Sciatic nerve (tissue), 2 donors: ENCODE measurements at regions not wholly inside any gene's neighbourhood (a gene's known extent, or its start where the extent isn't known, plus 50 kb on each side); places are given as distances from the start of the nearest gene placed in this dataset.

ENCODE experiments used
- ATAC-seq: fragments of 200-7000 bp; cut with Tn5 transposase; one replicate; pipeline ENCODE4 v1.9.1; 2020; ENCODE audit warnings: mild to moderate bottlenecking, moderate library complexity
- DNase-seq: peaks from one replicate; pipeline ENCODE4 v3.0.0-alpha.2; 2020; ENCODE audit warnings: low spot score
- intact Hi-C: fragments of 100-400 bp; cut with DNase I; formaldehyde crosslinking; loops from one replicate; pipeline ENCODE4 v1.14.2; 2022
- donor health status: DM: no; HTN: no; CAD: no.
- donor health status: DM: no; HTN: no; CAD: no.

DNA sequence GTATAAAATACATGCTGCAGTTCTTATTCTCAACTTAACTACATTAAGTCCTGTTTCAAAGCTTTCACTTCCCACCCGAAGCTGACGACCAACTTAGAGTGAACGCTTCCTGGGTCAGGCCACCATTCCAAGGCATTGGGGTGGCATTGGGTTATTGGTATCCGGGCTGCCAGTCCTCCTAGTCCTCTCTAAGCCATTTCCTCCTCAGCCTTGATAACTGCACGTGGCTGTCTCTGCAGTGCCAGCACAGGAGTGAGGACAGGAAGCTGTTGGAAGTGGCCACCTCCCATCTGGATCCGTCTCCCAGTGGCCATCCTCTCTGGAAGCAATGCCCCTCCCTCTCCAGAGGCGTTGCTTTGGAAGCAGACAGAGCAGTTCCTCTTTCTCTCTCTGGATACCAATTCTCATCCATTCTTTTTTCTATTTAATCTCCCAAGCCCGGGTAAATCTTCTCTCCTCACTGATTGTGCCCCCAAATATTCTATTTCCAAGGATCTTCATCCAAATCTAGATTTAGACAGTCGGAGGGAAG lies 354.7 kb downstream of the EIPR1 start:
- intact Hi-C loops, result no loop called here
- DNase-seq, result no peak
- no peak for ATAC-seq

DNA sequence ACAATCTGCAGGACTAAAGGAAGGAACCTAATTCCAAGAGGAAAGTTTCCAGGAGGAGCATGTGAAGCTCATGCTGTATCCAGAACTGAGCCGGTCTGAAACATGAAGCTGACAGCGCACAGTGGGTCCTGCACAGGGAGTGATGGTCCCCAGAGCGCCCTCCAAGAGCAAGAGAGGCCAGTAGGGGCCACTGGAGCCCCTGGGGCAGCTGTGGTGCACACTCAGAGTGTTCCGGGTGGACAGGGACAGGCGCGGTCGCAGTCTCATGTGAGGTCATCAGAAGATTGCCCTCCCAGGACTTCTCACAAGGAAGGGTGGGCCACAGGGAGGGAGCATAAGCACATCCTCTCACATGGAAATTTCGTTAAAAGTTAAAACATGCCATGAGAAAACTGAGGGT lies 355.9 kb downstream of the EIPR1 start:
- no peak for ATAC-seq
- intact Hi-C loops, result no loop called here
- DNase-seq, result no peak

DNA sequence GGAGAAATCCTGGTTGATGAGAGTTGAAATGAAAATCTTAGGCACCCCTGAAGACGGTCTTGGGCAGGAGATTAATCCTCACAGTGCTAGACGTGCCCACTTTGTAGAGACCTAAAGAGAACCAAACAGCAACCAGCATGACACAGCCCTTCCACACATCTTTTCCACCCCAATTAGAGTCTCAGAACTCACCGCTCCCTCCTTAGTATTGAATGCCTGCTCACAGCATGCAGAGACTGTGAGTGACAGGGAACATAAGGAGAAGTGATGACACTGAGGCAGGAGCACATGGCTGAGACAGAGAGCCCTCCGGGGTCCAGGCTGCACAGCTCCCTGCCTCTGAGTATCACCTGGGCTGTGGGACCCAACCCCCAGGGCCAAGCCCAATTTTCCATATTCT lies 367.6 kb downstream of the EIPR1 start:
- intact Hi-C loops, result no loop called here
- DNase-seq (no peak), ATAC-seq (no peak)

DNA sequence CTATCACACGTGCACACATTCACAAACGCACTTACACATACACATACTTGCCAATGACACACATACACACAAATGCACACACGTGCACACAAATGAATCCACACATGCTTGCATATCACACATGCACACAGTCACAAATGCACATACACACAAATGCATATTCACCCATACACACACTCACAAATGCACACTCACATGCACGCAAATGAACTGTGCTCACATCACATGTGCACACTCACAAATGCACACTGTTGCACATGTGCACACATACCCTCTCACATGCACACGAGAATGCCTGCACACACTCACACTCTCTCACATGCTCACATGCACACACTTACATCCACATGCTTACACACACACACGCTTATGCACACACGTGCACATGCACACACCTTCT lies 368.1 kb downstream of the EIPR1 start:
- no peak for DNase-seq
- intact Hi-C loops, result no loop called here
- ATAC-seq, result no peak

DNA sequence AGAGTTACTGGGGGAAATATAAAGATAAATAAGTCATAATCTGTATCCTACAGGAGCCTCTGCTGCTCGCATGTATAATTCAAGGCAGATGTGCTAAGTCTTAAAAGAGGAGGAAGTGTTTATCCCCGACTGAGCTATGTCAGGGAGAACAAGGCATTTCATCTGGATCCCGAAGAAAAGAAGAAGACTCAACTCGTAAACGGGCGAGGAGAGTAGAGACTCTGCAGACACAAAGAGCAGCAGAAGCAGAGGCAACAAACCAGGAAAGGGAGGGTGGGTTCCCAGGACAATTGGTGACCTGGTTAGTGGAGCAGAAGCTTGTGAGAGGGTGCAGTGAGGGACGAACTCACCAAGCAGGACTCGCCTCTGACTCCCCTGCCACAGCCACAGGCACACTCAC lies 368.6 kb downstream of the EIPR1 start:
- intact Hi-C loops, result no loop called here
- DNase-seq, result no peak
- no peak for ATAC-seq

DNA sequence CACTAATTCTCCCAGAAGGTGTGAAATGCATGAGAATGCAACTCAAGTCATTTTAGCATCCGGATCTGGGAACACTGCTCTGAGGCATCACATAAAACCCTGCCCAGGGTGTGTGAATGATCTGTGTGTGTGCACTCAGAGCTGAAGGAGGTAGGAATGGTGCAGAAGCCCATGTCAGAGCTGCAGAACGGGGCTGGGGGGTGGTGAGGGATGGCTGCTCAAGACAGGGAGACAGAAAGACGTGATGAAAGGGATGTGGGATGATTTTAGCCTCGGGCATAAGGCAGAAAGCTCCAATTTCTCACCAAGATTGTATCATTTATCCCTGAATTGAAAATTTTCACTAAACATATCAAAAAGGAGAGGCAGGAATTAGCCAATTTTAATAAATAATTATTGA lies 369.1 kb downstream of the EIPR1 start:
- no peak for ATAC-seq
- intact Hi-C loops, result no loop called here

DNA sequence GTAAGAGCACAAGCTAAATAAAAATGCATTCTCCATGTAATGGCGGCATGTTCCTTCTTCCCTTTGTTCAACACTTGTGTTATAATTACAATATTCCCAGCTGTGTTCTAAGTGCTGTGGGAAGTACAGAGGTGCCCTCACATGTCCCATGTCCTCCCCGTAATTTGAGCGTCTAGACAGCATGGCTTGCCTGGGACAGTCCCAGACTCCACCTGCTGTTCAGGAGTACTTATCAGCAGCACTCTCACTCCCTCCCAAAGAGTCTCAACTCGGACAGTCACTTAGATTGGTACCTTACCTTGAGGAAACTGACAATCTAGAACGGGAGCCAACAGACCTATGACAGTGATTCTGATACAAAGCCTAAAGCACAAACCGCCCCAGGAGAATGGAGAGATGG lies 370.5 kb downstream of the EIPR1 start:
- ATAC-seq, result no peak
- DNase-seq, result no peak
- intact Hi-C loops, result no loop called here

More for the DNA sequence above, 369.1 kb downstream of the EIPR1 start:
- no peak for DNase-seq

DNA sequence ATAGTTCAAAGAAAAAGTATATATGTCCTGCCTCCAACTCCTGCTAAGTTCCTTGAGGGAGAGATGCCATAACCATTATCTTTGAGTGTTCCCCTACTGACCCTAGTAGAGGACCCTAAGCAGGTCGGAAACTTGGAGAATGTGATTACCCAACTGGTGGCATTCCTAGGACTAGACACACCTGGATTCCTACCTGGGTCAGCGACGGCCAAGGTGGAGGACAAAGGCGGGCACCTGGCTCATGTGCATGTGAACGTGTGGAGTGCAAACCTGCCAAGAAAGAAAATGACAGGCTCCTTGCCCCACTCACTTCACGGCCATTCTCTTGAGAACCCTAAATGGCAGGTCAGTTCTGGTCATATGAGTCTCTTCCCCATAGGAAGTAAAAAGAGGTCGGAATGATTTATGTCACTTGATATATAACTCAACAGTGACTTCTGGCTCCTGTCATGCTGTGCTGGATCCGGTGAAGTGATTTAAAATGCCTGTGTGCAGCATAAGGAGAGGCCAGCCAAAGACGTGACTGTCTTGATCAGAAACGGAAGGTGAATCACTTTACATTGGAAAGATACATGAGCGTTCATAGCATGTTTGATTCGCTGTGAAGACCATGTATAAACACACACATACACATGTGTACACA lies 371.6 kb downstream of the EIPR1 start:
- ATAC-seq, result no peak
- intact Hi-C loops, result no loop called here
- DNase-seq, result no peak

DNA sequence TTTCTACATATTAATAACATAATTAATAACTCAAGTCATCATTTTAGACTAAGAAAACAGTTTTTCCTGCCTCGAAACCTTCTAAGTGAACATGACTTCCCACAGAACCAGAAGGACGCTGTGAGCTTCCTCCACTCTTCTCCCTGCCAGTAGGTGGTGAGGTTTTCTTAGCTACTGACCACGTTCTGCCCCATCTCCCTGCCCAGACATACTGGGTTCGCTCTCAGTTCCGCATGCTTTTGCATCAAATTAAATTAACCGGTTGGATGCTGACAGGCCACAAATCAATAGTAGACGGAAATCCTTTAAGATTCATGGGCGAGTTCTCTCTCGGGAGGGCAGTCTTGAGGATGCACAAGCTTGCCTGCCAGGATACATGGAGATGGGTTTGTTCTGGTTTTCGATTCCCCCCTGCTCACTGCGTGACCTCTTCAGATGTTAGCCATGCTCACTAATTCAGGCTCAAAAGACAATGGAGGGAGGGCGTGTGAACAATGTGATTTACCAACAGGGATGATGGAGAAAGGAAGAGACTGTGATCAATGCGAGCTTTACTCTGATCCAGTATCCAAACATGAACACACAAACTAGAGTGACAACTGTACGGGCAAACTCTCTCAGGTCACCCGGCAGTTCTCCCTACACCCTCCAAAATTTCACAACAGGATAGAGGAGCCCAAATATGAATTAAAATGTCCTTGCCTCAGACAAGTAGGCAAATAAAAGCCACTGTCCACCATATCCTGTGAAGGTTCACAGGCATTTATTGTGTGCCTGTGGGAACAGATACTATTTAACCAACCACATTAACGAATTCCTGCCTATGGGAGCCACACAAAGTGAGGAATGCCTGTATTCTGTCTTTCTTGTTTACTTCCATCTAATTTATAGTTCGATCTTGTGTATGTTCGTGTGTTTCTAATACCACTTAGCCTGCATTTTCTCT lies 375.7 kb downstream of the EIPR1 start:
- intact Hi-C loops, result no loop called here
- DNase-seq (no peak), ATAC-seq (peak; percentile 82)

DNA sequence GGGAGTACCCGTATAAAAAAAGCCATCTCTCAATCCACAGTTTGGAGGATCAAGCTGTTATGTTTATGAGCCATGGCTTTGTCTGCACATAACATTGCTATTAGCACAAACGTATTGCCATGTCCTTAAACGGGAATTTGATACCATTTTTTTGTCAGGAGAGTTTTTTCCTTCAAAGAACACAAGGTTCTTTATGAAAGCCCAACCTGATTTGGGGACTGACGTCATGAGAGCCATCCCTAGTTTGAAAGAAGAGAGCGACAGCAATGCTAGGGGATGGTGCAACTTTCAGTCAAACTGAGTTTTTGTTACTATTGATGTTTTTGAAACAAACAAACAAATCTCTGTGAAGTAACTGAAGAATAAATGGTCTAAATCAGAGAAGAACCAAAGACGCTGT lies 376.6 kb downstream of the EIPR1 start:
- ATAC-seq (no peak), DNase-seq (no peak)
- intact Hi-C loops, result no loop called here

DNA sequence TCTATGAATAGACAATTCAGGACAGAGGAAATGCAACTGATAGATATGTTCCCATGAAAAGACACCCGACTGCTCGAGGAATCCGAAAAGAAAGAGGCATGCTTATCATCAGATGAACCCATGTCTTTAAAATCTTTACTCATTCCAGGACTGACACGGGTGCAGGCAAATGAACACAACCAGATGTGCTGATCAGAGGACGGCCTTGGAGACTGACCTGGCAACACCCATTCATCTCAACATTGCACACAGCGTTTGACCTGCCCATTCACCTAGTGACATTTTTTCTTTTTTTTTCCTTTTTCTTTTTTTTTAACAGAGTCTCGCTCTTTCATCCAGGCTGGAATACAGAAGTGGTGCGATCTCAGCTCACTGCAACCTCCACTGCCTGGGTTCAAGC lies 377.5 kb downstream of the EIPR1 start:
- ATAC-seq (no peak), DNase-seq (no peak)
- intact Hi-C loops, result no loop called here

DNA sequence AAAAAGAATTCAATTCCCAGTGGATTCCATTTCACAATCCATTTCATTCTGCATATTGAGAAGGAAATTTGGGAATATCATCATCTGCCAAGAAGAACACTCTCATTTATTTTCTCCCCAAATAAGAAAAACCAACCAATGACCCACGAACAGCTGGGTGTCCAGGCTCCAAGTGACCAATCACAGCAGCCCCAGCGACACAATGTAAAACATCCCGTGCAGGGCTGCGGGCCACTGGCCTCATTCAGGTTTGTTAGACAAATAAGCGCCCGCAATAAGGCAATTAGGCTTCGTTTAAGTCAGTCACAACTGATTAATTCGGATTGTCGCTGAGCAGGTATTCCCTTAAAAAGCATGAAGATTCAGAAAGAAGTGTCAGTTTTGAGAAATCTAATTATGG lies 378.6 kb downstream of the EIPR1 start:
- intact Hi-C loops, result no loop called here
- no peak for ATAC-seq

DNA sequence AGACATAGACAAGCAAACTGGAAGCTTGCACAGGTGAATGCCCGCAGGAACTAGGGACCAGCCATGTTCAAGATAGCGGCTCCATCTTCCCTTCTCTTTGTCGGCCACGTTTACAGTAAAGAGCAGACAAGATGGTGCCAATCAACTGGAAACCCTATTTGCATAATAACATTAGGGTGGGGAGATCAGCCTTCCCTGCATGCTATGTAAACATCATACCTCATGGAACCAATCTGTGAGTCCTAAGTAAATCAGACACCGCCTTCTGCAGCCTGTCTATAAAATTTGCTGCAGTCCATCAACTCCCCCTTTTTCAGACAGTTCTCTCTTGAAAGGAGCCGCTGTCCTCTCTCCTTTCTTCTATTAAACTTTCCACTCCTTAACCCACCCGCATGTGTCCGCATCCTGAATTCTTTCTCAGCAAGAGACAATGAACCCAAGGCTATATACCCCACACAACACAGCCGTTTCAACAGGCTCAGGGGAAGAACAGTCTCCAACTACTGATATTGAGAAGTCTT lies 384.4 kb downstream of the EIPR1 start:
- DNase-seq, result no peak
- intact Hi-C loops, result no loop called here
- no peak for ATAC-seq

More for the DNA sequence above, 378.6 kb downstream of the EIPR1 start:
- DNase-seq, result no peak

DNA sequence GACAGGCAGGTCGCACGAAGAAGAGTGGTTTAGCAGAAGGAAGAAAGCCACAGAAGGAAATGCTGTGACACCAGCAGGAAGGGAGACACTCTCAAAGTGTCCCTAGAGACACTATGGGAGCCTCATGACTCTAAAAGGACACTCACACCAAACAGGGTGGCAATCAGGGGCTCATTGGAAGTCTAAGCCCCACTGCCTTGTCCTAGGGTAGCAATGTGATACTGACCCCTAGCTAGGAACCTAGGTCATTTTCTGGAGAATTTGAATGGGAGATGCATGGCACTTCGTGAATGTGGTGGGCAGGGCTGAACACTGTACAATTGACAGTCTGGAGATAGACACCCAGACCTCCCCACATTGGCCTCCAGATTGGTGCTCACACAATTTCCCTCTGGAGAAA lies 385.0 kb downstream of the EIPR1 start:
- ATAC-seq (no peak), DNase-seq (no peak)
- intact Hi-C loops, result no loop called here

DNA sequence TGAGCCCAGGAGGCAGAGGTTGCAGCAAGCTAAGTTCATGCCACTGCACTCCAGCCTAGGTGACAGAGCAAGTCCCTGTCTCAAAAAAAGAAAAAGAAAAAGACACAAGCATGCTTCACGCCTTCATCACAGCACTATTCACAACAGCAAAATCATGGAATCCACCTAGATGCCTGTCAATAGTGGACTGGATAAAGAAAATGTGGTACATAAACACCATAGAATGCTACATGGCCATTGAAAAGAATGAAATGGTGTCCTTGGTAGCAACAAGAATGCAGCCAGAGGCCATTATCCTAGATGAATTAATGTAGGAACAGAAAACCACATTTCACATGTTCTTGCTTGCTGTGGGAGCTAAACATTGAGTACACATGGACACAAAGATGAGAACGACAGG lies 392.6 kb downstream of the EIPR1 start:
- DNase-seq (no peak), ATAC-seq (no peak)
- intact Hi-C loops, result no loop called here

DNA sequence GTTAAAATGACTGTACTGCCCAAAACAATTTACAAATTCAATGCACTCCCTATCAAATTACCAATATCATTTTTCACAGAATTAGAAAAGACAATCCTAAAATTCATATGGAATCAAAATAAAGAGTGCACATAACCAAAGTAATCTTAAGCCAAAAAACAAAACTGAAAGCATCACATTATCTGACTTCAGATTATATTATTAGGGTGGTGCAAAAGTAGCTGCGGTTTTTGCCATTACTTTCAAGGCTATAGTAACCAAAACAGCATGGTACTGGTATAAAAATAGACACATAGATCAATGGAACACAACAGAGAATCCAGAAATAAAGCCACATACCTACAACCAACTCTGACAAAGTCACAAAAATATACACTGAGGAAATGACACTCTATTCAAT lies 396.6 kb downstream of the EIPR1 start:
- DNase-seq, result no peak
- intact Hi-C loops, result no loop called here
- no peak for ATAC-seq

DNA sequence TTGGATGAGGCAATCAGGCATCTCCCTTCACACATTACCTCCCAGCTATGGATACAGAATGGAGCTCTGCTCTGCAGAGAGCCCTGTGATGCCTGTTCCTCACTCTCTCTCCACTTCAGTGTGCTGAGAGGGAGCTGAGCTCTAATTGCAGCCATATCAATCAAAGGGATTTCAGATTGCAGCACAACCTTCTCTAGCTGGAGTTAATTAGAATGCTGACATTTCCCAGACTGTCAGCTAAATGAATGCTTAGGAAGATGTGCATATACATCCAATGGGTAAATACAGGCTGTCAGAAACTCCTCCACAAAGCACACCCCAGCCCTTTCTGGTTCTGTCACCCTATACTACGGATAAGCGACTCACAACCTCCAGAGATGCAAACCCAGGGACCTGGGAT lies 402.6 kb downstream of the EIPR1 start:
- DNase-seq, result no peak
- intact Hi-C loops, result no loop called here
- no peak for ATAC-seq

DNA sequence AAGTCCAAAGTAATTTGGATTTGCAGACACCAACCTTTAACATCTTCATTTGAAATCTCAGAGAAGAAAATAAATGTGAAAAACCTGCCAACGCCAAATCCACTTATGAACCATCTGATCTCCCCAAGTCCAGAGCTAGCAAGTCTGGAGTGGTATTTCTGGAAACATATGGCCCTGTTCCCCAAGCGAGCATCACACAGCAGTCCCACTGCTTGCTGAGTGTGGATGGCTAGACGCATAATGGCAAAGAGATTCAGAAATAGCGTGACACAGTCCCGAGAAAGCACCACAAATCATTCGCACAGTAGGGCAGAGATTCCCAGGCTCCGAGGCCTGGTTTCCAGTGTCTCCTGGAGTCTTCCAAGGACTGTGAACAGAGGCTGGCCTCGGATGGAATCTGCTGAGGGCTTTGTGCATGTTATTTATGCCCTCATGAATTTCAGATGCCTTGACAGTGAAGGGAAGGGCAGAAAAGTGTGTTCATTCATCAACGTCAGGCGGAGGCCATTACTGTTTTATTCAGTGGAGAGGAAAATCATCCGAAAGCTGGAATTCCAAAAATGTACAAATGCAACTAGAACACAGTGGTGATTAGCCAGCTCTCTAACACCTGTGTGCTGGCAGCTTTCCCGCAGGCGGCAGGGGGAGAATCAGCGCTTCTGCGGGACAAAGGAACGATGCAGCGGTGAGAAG lies 417.0 kb downstream of the EIPR1 start:
- ATAC-seq (no peak), DNase-seq (no peak)
- intact Hi-C loops, result no loop called here

DNA sequence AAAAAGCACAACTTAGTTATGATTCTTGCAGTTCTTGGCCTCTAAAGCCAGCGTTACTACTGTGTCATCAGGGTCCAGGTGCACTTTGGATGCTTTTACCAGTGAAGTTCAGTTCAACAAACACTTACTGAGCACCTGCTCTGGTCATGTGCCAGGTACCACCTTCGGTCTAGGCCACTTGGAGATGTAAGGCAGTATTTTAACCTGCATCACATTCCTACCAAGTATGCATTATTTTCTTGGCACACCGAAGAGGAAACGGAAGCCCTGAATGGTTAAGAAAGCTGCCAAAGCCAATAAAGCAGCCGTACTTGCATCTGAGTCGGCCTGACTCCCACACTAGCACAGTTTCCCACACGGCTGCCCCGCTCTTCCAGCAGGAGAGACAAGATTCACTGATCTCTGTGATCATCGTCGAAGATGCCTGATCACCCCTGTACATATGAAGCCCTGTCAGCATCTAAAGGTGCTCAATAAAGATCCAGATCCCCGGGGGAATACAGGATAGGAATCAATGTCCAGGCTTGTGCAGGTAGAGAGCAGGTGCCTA lies 427.1 kb downstream of the EIPR1 start:
- intact Hi-C loops, result no loop called here
- DNase-seq (no peak), ATAC-seq (no peak)
